Neutrophil (primary cell): ENCODE measurements at regions not wholly inside any gene's neighbourhood (a gene's known extent, or its start where the extent isn't known, plus 50 kb on each side); places are given as distances from the start of the nearest gene placed in this dataset.

ENCODE experiments used
- H3K27ac ChIP-seq: fragments of 200-600 bp; sonication (generic); 2 replicates; pipeline ENCODE4 v1.5.1; 2016; ENCODE audit warnings: mild to moderate bottlenecking, moderate library complexity
- H3K27me3 ChIP-seq: fragments of 200-600 bp; sonication (generic); 2 replicates; pipeline ENCODE4 v1.6.0; 2016; ENCODE audit warnings: mild to moderate bottlenecking
- H3K36me3 ChIP-seq: fragments of 200-600 bp; sonication (generic); 2 replicates; pipeline ENCODE4 v1.5.1; 2017
- H3K4me1 ChIP-seq, 2 experiments: fragments of 200-600 bp in 1 of 2; sonication (generic) in 1 of 2; 1 replicate in 1 of 2; 2 replicates in 1 of 2; pipeline versions ENCODE4 v1.5.1 to v1.6.1; 2013 to 2016; ENCODE audit warnings: low read depth in 1 of 2, low read length in 1 of 2, mild to moderate bottlenecking in 1 of 2, moderate library complexity in 1 of 2; ENCODE audit not compliant: control insufficient read depth in 1 of 2, insufficient read depth in 1 of 2
- H3K4me3 ChIP-seq, 2 experiments: fragments of 200-600 bp in 1 of 2; sonication (generic) in 1 of 2; 1 replicate in 1 of 2; 2 replicates in 1 of 2; pipeline ENCODE4 v1.5.1; 2013 to 2016; ENCODE audit warnings: low read depth in 1 of 2, low read length in 1 of 2, mild to moderate bottlenecking in 1 of 2, moderate library complexity in 1 of 2
- H3K9me3 ChIP-seq: fragments of 200-600 bp; sonication (generic); 2 replicates; pipeline ENCODE4 v1.5.1; 2016
- TF ChIP-seq, protein P1 (sequence below): fragments of 200-600 bp; sonication (generic); IDR thresholded peaks from 2 replicates; pipeline ENCODE4 v1.5.1; 2016; ENCODE audit warnings: antibody characterized with exemption

DNA sequence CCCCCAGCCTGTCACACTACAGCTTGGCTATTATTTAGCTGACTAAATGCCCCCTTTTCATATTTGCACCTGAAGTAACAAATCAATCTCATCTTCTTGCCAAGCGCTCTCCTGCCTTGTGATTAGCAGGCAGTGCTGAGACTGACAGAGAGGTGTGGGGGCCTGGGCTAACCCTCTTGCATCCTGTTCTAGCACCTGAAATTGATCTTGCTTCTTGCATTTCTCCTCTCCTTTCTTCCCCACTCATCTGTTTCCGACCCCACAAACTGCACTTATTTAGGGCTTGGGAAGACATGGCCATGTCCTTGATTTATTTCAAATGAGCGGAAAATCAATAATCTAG lies 309.0 kb upstream of the PROK2 start:
- Histone ChIP-seq H3K4me1 (peaks cover 6 to 8% of the 10 kb centered on the region in 2 experiments), H3K9me3 (no peaks in the 10 kb centered on the region), H3K27me3 (no peaks in the 10 kb centered on the region), H3K36me3 (no peaks in the 10 kb centered on the region), H3K27ac (no peak overlapping the region), H3K4me3 (no peak overlapping the region)
- TF ChIP-seq, protein P1, sequence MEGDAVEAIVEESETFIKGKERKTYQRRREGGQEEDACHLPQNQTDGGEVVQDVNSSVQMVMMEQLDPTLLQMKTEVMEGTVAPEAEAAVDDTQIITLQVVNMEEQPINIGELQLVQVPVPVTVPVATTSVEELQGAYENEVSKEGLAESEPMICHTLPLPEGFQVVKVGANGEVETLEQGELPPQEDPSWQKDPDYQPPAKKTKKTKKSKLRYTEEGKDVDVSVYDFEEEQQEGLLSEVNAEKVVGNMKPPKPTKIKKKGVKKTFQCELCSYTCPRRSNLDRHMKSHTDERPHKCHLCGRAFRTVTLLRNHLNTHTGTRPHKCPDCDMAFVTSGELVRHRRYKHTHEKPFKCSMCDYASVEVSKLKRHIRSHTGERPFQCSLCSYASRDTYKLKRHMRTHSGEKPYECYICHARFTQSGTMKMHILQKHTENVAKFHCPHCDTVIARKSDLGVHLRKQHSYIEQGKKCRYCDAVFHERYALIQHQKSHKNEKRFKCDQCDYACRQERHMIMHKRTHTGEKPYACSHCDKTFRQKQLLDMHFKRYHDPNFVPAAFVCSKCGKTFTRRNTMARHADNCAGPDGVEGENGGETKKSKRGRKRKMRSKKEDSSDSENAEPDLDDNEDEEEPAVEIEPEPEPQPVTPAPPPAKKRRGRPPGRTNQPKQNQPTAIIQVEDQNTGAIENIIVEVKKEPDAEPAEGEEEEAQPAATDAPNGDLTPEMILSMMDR = no peak

DNA sequence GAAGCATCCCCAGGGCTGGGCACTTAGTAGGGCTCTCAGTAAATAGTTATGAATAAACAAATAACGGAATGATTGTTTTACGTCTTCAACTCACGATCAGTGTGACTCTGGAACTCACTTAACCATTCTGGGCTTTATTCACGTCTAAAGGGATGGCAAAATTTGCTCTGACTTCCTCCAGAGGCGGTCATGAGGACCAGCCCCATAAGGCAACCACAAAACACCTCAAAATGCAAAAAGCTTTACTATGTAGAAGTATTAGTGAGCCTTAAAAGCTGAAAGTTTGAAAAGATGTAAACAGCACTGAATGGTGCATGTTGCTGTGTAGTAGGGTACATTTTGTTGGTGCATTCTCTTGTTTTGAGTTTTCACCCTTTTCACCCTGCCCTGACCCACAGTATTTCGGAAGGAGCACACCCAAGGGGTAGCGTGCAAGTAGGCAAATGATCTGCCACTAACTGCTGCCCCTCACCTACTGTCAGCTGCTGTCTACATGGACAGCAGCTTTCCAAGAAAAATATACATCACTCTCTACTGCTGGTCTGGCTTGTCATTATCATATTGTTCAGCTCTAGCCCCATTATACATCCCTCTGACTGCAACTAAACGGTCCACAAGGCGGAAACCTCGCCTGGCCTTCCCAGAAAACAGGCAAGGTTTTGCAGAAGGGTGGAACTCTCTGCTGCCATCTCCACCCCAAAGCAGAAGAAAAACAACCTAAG lies 308.5 kb upstream of the PROK2 start:
- TF ChIP-seq, protein P1 = no peak
- Histone ChIP-seq H3K9me3 (no peaks in the 10 kb centered on the region), H3K27ac (no peak overlapping the region), H3K36me3 (no peaks in the 10 kb centered on the region), H3K4me3 (no peak overlapping the region), H3K4me1 (peaks cover under 1 to 2% of the 10 kb centered on the region in 2 experiments), H3K27me3 (no peaks in the 10 kb centered on the region)

DNA sequence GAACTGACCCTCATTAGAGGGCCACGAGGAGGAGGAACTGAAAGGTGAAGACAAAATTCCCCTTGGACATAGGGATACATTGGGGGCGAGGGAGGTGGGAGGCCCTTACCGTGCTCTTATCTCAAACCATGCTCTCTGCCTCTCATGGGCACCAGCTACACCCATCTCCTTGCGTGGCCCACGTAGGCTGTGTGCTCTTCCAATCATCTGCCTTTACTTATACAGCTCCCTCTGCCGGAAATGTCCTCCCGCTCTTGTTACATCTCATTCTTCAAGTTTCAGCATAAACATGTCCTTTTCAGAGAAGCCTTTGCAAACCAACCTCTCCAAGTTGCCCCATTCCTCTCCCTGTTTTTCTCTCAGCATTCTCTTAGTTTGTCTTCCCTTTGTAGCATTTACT lies 307.8 kb upstream of the PROK2 start:
- Histone ChIP-seq H3K36me3 (no peaks in the 10 kb centered on the region), H3K27ac (no peak overlapping the region), H3K4me3 (no peak overlapping the region), H3K27me3 (no peaks in the 10 kb centered on the region), H3K9me3 (no peaks in the 10 kb centered on the region), H3K4me1 (no peaks in the 10 kb centered on the region)
- TF ChIP-seq, protein P1 = no peak

DNA sequence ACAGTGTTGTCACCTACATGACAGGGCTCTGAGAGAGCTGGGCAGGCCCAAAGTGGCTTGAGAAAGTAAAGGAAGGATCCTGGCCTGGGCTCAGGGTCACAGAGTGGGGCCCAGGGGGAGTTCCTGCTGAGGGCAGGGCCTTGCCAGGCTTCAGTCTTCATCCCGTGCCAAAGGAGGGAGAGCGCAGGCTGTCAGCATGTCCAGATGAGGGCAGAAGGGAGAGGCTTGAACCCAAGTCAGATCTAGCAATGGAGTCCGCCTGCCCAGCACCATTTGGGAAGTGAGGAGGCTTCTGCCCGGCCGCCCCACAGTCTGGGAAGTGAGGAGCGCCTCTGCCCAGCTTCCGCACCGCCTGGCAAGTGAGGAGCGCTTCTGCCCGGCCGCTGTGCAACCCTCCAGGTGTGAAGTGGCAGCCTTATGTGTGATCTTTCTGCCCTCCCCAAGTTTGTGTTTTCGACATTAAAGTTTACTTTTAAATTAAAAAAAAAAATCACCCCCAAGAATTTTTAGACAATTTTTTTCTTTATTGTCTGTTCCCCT lies 303.6 kb upstream of the PROK2 start:
- Histone ChIP-seq H3K36me3 (no peaks in the 10 kb centered on the region), H3K27ac (no peak overlapping the region), H3K4me1 (peaks cover 23 to 25% of the 10 kb centered on the region in 2 experiments), H3K4me3 (no peak overlapping the region), H3K9me3 (no peaks in the 10 kb centered on the region), H3K27me3 (no peaks in the 10 kb centered on the region)
- TF ChIP-seq, protein P1 = no peak

DNA sequence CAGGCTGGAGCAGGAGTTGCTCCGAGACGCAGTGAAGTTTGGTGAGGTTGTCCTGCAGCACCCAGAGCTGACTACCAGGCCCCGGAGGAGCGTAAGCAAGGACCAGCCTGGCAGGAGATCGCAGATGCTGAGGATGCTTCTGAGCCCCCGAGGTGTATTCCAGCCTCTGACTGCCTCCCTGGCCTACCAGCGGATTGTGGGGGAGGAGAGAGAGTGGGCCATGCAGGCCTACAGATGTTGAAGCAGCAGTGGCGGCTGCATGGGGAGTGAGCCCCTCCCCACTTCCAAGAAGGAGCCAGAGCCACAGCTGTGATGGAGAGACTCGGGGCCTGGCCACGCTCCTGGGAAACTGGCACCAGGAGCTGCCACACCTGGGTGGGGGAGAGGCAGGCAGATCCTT lies 302.5 kb upstream of the PROK2 start:
- H3K27ac ChIP-seq = peak overlapping the region; percentile 83
- H3K9me3 ChIP-seq = no peaks in the 10 kb centered on the region
- peaks cover 34% of the 10 kb centered on the region in 2 experiments for H3K4me1 ChIP-seq
- TF ChIP-seq, protein P1 = no peak
- no peaks in the 10 kb centered on the region for H3K27me3 ChIP-seq
- peak overlapping the region in 1 of 2 experiments; percentile 16 for H3K4me3 ChIP-seq
- no peaks in the 10 kb centered on the region for H3K36me3 ChIP-seq
